Activated CD8-positive, alpha-beta T cell treated with anti-CD3 and anti-CD28 coated beads for 36 hours (primary cell): ENCODE measurements at regions not wholly inside any gene's neighbourhood (a gene's known extent, or its start where the extent isn't known, plus 50 kb on each side); places are given as distances from the start of the nearest gene placed in this dataset.

ENCODE experiments used
- ATAC-seq: fragments of 200-7000 bp; cut with Tn5 transposase; one replicate; pipeline ENCODE4 v1.10.0; 2021; ENCODE audit warnings: mild to moderate bottlenecking, moderate library complexity
- CTCF ChIA-PET: fragments of 350-600 bp; sonication (Branson Sonifier 250); formaldehyde crosslinking; loops from one replicate; lab custom pipeline; 2021; ENCODE audit warnings: antibody characterized with exemption; lab: Charles Lee
- POLR2A ChIA-PET: fragments of 350-600 bp; sonication (Branson Sonifier 250); formaldehyde crosslinking; loops from one replicate; lab custom pipeline; 2021; ENCODE audit warnings: antibody characterized with exemption; lab: Charles Lee
- DNase-seq: peaks from one replicate; pipeline ENCODE4 v3.0.0-alpha.2; 2020
- H3K27ac Mint-ChIP-seq: one replicate; pipeline ENCODE4 v1.8.0; 2021; ENCODE audit warnings: mild to moderate bottlenecking, mixed read lengths
- H3K27me3 Mint-ChIP-seq: one replicate; pipeline ENCODE4 v1.8.0; 2021; ENCODE audit warnings: mixed read lengths
- H3K36me3 Mint-ChIP-seq: one replicate; pipeline ENCODE4 v1.8.0; 2021; ENCODE audit warnings: low read depth, mixed read lengths
- H3K4me1 Mint-ChIP-seq: one replicate; pipeline ENCODE4 v1.8.0; 2021; ENCODE audit warnings: low read depth, mixed read lengths
- H3K4me3 Mint-ChIP-seq: one replicate; pipeline ENCODE4 v1.8.0; 2021; ENCODE audit warnings: mild to moderate bottlenecking, moderate library complexity, mixed read lengths
- H3K9me3 Mint-ChIP-seq: one replicate; pipeline ENCODE4 v1.8.0; 2021; ENCODE audit warnings: mixed read lengths
- intact Hi-C: fragments of 100-400 bp; cut with micrococcal nuclease; formaldehyde crosslinking; loops from one replicate; pipeline ENCODE4 v1.10.0; 2022
- TF ChIP-seq, protein P1 (sequence below): fragments of 200-600 bp; IDR thresholded peaks from one replicate; pipeline ENCODE4 v1.8.0; 2022; ENCODE audit warnings: antibody characterized with exemption, mild to moderate bottlenecking

DNA sequence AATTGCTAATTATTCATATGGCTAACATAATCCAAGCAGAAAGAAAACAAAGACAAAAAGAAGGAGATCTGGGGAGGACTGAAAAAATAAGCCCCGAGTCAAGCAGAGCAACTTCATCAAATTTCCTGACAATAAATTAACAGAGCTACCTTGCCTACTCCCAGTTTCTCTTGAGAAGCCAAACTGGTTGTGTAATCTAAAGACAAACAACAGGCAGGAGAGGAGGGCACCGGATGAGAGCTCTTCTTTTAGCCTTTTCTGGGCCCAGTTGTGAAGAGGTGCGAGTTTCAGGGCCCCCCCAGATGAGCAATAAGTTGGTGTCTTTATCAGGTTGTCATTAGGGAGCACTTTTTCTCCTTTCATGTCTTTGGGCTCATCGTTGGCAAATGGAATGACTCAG lies 197.1 kb upstream of the PCSK2 start:
- Mint-ChIP-seq H3K4me1 (no peaks in the 10 kb centered on the region), H3K36me3 (no peaks in the 10 kb centered on the region), H3K27ac (no peak overlapping the region), H3K4me3 (no peak overlapping the region), H3K27me3 (no peaks in the 10 kb centered on the region), H3K9me3 (peaks cover 20% of the 10 kb centered on the region)
- TF ChIP-seq, protein P1, sequence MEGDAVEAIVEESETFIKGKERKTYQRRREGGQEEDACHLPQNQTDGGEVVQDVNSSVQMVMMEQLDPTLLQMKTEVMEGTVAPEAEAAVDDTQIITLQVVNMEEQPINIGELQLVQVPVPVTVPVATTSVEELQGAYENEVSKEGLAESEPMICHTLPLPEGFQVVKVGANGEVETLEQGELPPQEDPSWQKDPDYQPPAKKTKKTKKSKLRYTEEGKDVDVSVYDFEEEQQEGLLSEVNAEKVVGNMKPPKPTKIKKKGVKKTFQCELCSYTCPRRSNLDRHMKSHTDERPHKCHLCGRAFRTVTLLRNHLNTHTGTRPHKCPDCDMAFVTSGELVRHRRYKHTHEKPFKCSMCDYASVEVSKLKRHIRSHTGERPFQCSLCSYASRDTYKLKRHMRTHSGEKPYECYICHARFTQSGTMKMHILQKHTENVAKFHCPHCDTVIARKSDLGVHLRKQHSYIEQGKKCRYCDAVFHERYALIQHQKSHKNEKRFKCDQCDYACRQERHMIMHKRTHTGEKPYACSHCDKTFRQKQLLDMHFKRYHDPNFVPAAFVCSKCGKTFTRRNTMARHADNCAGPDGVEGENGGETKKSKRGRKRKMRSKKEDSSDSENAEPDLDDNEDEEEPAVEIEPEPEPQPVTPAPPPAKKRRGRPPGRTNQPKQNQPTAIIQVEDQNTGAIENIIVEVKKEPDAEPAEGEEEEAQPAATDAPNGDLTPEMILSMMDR, result no peak
- POLR2A ChIA-PET, result no interaction called here
- DNase-seq, result no peak
- intact Hi-C loops, result no loop called here
- ATAC-seq, result no peak
- CTCF ChIA-PET, result no interaction called here

DNA sequence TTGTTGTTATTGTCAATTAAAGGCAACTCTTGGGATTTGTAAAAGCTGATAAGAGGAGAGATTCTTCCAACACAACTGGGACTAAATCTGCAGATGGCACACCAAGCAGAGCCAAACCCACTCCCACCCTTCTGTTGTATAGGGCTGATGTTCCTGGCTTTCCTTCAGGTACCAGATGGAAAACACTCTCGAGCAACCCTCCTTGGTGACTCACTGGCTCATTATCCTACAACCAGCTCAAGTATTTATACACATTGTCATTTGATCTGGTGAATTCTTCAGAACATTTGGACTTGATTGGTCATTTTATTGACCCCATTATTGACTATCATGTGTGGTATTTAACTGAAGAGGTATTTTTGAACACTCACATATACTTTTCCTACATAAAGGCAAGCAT lies 190.3 kb upstream of the PCSK2 start:
- ATAC-seq, result no peak
- no peak overlapping the region for H3K27ac Mint-ChIP-seq
- H3K4me3 Mint-ChIP-seq, result no peak overlapping the region
- DNase-seq, result no peak
- TF ChIP-seq, protein P1, result no peak
- no peaks in the 10 kb centered on the region for H3K36me3 Mint-ChIP-seq
- no peaks in the 10 kb centered on the region for H3K9me3 Mint-ChIP-seq
- H3K4me1 Mint-ChIP-seq, result no peaks in the 10 kb centered on the region
- POLR2A ChIA-PET, result no interaction called here
- CTCF ChIA-PET, result no interaction called here
- peaks cover 1% of the 10 kb centered on the region for H3K27me3 Mint-ChIP-seq
- intact Hi-C loops, result no loop called here

DNA sequence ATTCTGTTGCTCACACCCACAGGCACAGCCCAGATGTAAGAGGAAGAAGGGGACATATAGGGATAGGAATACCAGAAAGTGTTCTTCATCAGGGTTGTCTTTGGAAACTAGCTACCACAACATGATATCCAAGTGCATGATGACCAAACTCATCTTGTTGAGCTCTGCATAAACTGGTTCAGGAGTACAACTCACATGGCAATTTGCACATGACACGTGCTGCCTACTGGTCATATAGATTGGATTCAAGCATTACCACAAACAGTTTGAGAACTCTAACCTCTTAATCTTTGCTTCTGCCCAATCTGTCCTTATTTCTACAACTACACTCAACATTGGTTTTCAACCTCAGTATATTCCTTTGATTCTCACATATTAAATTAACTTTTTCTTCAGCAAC lies 184.7 kb upstream of the PCSK2 start:
- intact Hi-C loops, result no loop called here
- Mint-ChIP-seq H3K27ac (no peak overlapping the region), H3K4me1 (no peaks in the 10 kb centered on the region), H3K4me3 (no peak overlapping the region), H3K27me3 (peaks cover 1% of the 10 kb centered on the region), H3K9me3 (no peaks in the 10 kb centered on the region), H3K36me3 (no peaks in the 10 kb centered on the region)
- DNase-seq (no peak), ATAC-seq (no peak)
- ChIA-PET CTCF (no interaction called here), POLR2A (no interaction called here)
- TF ChIP-seq, protein P1, result no peak

DNA sequence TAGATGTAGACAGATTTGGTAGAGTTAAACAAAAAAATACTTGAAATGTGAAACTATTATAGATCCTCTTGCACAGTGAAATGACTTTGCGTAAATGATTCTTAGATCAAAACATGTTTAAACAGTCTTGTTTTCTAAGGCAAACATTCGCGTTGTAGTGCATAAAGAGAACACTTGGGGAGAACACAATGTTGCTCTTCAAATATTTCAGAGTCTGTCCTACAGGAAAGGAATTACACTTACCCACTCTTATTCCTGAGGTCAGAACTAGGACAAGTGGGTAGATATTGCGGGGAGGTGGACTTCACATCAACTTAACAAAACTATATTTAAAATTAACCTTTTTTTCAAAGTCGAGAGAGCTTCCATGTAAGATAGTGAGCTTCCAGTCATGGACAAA lies 183.5 kb upstream of the PCSK2 start:
- Mint-ChIP-seq H3K4me1 (no peaks in the 10 kb centered on the region), H3K36me3 (no peaks in the 10 kb centered on the region), H3K4me3 (no peak overlapping the region), H3K27me3 (peaks cover 1% of the 10 kb centered on the region), H3K27ac (no peak overlapping the region), H3K9me3 (no peaks in the 10 kb centered on the region)
- ATAC-seq (no peak), DNase-seq (no peak)
- intact Hi-C loops, result no loop called here
- ChIA-PET POLR2A (no interaction called here), CTCF (no interaction called here)
- TF ChIP-seq, protein P1, result no peak

DNA sequence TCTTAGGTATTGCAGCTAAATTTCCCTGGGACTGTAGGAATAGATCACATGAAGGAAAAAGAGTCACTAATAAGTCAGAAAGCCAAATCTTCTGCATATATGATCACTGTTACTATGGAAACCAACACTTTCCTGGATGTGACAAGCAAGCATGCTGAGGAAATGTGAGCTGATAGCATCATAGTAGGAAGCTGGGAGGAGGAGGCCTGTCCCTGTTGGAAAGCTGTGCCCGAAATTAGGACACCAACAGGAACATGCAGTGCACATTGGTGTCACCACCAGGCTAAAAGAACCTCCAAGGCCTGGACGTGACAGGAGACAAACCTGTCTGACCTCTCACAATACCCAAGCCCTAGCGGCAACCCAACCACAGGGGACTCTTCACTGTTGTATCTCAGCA lies 181.9 kb upstream of the PCSK2 start:
- TF ChIP-seq, protein P1, result no peak
- Mint-ChIP-seq H3K27ac (no peak overlapping the region), H3K9me3 (no peaks in the 10 kb centered on the region), H3K4me1 (no peaks in the 10 kb centered on the region), H3K4me3 (no peak overlapping the region), H3K36me3 (no peaks in the 10 kb centered on the region), H3K27me3 (peaks cover 1% of the 10 kb centered on the region)
- DNase-seq (no peak), ATAC-seq (no peak)
- POLR2A ChIA-PET, result no interaction called here
- intact Hi-C loops, result no loop called here
- CTCF ChIA-PET, result no interaction called here
